ENCODE measurements at regions not wholly inside any gene's neighbourhood (a gene's known extent, or its start where the extent isn't known, plus 50 kb on each side); places are given as distances from the start of the nearest gene placed in this dataset.

GRCh38 chr16:87016046-87017035 lies 300.9 kb downstream of the C16orf95 start:
- TF ChIP-seq GATA2 (IDR thresholded peaks at IDR 0.05; ENCODE audit: low read depth, low read length), result no peak
- no peak for TF ChIP-seq GATA3 (IDR thresholded peaks at IDR 0.05; ENCODE audit: low read depth, low read length)
